BLaER1 treated with 17β-estradiol and CSF1 and Interleukin-3, amounts not matched to agents 10 nM and 100 nM (cell line): ENCODE measurements at regions not wholly inside any gene's neighbourhood (a gene's known extent, or its start where the extent isn't known, plus 50 kb on each side); places are given as distances from the start of the nearest gene placed in this dataset.

Source experiments
- H3K27ac ChIP-seq, 11 experiments: shearing (Covaris generic); formaldehyde crosslinking; 2 replicates each; pipeline ENCODE4 v1.8.1; 2022
- H3K27me3 ChIP-seq, 11 experiments: shearing (Covaris generic); formaldehyde crosslinking; 2 replicates each; pipeline ENCODE4 v1.8.1; 2022
- H3K36me3 ChIP-seq, 11 experiments: shearing (Covaris generic); formaldehyde crosslinking; 2 replicates each; pipeline ENCODE4 v1.8.1; 2022
- H3K4me1 ChIP-seq, 10 experiments: shearing (Covaris generic); formaldehyde crosslinking; 2 replicates each; pipeline ENCODE4 v1.8.1; 2022
- H3K4me2 ChIP-seq, 11 experiments: shearing (Covaris generic); formaldehyde crosslinking; 2 replicates each; pipeline ENCODE4 v1.8.1; 2022
- H3K4me3 ChIP-seq, 10 experiments: shearing (Covaris generic); formaldehyde crosslinking; 2 replicates each; pipeline ENCODE4 v1.8.1; 2022
- H3K9ac ChIP-seq, 11 experiments: shearing (Covaris generic); formaldehyde crosslinking; 2 replicates each; pipeline ENCODE4 v1.8.1; 2022
- H3K9me3 ChIP-seq, 11 experiments: shearing (Covaris generic); formaldehyde crosslinking; replicated peaks in 1 of 11; 2 replicates each; pipeline ENCODE4 v1.8.1; 2022
- H4K20me1 ChIP-seq, 11 experiments: shearing (Covaris generic); formaldehyde crosslinking; 2 replicates each; pipeline ENCODE4 v1.8.1; 2022
- Cebpa-rat ChIP-seq, 11 experiments: shearing (Covaris generic); IDR thresholded peaks; 2 replicates each; pipeline ENCODE4 v1.8.1; 2022

DNA sequence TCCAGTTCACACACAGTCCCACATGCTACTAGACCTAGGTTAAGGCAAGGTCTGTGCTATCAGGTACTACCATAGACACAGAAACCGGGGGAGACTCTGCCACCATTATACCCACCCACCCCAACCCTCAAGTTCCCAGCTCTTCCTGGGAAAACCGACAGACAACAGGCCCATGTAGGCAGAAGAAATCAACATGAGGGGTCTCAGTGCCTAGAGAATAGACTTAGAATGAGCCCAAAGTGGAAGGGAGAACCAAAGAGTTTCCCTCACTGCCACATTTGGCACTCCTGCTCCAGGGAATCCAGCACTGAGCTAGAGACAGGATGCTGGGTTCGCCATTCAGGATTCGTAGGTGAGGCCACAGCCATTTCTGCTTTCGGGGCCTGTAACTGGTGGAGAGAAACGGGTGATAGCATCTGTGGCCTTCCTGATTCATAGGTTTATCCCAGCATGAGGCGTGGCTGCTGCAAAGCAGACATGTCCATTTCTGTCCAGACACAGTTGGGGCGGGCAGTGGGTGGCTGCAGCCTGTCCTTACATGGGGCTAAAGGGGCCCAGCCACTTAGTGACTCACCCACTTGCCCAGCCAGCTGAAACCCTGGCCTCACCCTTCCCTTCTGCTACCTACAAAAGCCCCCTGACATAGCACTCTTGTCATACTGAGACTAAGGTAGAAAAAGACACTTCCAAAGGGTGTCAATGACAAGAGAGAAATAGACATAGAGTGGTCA lies 69.4 kb downstream of the IRF2BPL start:
- no peak for TF ChIP-seq Cebpa-rat (IDR thresholded peaks at IDR 0.05)
- H3K36me3 ChIP-seq: no peaks in the 10 kb centered on the region
- H3K27ac ChIP-seq: peak overlapping the region in 7 of 11 experiments; percentile 26 to 99 (median 98); a peak in 9 of 22 replicates
- H3K9me3 ChIP-seq: no peaks in the 10 kb centered on the region
- H3K4me3 ChIP-seq: no peak overlapping the region
- H3K4me2 ChIP-seq: peak overlapping the region in 10 of 11 experiments; percentile 22 to 97 (median 93); a peak in 17 of 22 replicates
- peaks cover 77 to 94% (median 92%) of the 10 kb centered on the region in 10 experiments for H3K4me1 ChIP-seq
- peak overlapping the region in 2 of 11 experiments; percentile 30 to 96; a peak in 3 of 22 replicates for H3K9ac ChIP-seq
- no peaks in the 10 kb centered on the region for H4K20me1 ChIP-seq
- peaks cover 0 to 4% (median 0%) of the 10 kb centered on the region in 11 experiments; a peak in 1 of 22 replicates for H3K27me3 ChIP-seq

DNA sequence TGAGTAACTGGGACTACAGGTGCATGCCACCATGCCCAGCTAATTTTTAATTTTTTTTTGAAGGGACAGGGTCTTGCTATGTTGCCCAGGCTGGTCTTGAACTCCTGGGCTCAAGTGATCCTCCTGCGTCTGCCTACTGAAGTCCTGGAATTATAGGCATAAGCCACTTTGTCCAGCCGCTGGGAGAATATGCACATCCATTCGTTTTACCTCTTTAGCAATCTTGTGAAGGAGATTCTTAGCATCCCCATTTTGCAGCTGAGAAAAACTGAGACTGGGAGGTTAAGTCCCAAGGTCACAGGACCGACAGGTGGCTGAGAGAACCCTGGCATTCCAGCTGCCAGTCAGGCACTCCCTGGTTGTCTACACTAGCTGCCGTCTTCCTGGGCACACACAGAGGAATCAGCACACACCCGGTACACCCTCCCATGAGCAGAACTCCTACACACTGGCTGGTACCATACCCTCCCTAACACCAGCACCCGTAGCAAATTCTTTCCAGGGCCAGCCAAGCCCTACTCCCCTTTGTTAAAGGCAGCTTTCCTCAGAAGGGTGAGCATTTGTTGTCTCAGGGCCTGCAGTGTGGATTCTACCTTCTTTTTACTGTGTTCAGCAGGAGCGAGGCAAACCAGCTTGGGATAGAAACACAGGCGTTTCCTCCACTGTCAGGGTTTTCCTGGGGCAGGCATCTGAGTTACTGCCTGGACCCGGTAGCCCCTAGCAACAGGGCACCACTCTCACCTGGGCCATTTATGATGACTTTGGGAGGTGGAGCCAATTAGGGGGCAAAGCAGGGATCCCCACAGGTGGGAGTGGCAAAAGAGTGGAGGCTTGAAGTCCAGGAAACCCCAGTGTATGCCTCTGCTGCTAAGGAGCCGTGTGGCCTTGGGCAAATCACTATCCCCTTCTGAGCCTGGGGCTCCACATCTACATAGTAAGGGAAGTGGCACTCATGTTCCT lies 70.2 kb downstream of the IRF2BPL start:
- Histone ChIP-seq H3K27me3 (peaks cover 0 to 4% (median 0%) of the 10 kb centered on the region in 11 experiments; a peak in 1 of 22 replicates), H3K27ac (peak overlapping the region in 10 of 11 experiments; percentile 90 to 100 (median 99); a peak in 19 of 22 replicates), H3K9ac (peak overlapping the region in 10 of 11 experiments; percentile 83 to 98 (median 94); a peak in 14 of 22 replicates), H4K20me1 (no peaks in the 10 kb centered on the region), H3K4me1 (peaks cover 77 to 94% (median 92%) of the 10 kb centered on the region in 10 experiments), H3K9me3 (no peaks in the 10 kb centered on the region), H3K4me2 (peak overlapping the region; percentile 82 to 97 (median 93)), H3K4me3 (no peak overlapping the region), H3K36me3 (no peaks in the 10 kb centered on the region)
- no peak for TF ChIP-seq Cebpa-rat (IDR thresholded peaks at IDR 0.05)

DNA sequence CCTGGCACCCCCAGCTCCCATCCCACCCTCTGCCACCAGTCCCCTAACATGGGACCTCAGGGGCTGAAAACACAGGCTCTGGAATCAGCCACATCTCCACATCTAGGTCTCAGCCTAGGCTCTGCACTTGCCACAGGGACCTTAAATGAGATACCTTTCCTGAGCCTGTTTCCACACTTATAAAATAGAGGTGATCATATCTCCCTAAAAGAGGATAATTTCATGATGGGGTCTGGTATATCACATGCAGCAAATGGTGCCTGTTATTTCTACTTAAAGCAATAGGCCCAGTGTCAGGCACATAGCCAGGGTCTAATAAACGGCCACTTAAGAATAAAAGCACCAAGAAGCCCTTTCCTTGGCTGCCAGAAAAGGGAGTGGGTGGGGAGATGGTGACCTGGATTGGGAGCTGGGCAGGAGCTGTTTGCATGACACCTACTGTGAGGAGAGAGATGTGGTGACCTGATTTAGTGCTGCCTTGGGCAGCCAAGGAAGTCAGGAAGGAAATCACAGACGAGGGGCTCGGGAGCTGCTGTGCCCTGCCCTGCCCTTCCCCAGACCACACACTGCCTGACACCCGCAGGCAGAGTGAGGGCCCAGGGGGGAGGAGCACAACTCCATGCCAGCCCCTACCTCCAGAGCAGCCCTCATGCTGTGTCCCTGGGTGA lies 71.2 kb downstream of the IRF2BPL start:
- H3K9me3 ChIP-seq: no peaks in the 10 kb centered on the region
- peak overlapping the region in 5 of 10 experiments; percentile 24 to 68 (median 57); a peak in 9 of 20 replicates for H3K4me3 ChIP-seq
- peaks cover 72 to 94% (median 92%) of the 10 kb centered on the region in 10 experiments for H3K4me1 ChIP-seq
- H3K36me3 ChIP-seq: no peaks in the 10 kb centered on the region
- H3K27ac ChIP-seq: peak overlapping the region; percentile 37 to 100 (median 99)
- peak overlapping the region; percentile 82 to 97 (median 93) for H3K4me2 ChIP-seq
- no peaks in the 10 kb centered on the region for H4K20me1 ChIP-seq
- no peak for TF ChIP-seq Cebpa-rat (IDR thresholded peaks at IDR 0.05)
- H3K27me3 ChIP-seq: peaks cover 0 to 4% (median 0%) of the 10 kb centered on the region in 11 experiments; a peak in 1 of 22 replicates
- H3K9ac ChIP-seq: peak overlapping the region; percentile 61 to 98 (median 93); a peak in 21 of 22 replicates

GRCh38 chr14:76956316-76957090 lies 72.0 kb downstream of the IRF2BPL start:
- Histone ChIP-seq H3K4me2 (peak overlapping the region; percentile 82 to 97 (median 93)), H3K36me3 (no peaks in the 10 kb centered on the region), H4K20me1 (no peaks in the 10 kb centered on the region), H3K4me3 (peak overlapping the region; percentile 39 to 68 (median 55); a peak in 19 of 20 replicates), H3K4me1 (peaks cover 67 to 96% (median 92%) of the 10 kb centered on the region in 10 experiments), H3K9me3 (no peaks in the 10 kb centered on the region), H3K27ac (peak overlapping the region; percentile 87 to 100 (median 99)), H3K9ac (peak overlapping the region; percentile 83 to 98 (median 93)), H3K27me3 (peaks cover 0 to 4% (median 0%) of the 10 kb centered on the region in 11 experiments; a peak in 1 of 22 replicates)
- no peak for TF ChIP-seq Cebpa-rat (IDR thresholded peaks at IDR 0.05)

DNA sequence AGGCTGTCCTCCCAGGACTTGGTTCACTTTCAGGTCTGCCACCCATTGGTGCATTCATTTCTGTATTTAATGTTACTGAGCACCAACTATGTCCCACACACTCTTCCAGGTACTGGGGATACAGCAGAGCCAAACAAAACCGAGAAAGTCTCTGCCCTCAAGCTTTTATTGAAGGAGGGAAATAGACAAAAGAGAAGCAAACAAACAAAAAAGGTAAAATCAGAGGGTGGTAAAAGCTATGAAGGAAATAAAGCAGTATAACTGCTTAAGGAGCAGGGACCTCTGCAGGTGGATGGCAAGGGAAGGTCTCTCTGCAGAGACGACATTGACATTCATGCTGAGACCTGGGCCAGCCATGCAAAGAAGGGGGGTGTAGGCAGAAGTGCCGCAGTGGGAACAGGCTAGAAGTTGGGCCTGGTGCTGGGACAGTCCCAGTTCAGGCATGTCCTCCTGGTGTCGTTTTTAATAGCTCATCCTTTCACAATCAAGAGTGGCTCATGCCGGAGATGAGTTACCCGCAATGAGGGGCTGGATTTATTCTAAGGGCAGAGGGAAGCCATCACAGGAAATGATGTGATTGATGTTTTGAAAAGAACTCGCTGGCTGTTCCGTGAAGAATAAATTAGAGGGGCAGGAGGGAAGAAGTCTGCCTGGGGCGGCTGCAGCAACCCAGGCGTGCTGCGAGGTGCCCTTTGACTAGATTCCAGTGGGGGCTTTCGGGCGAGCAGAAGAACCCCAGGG lies 72.8 kb downstream of the IRF2BPL start:
- Histone ChIP-seq H3K36me3 (no peaks in the 10 kb centered on the region), H3K4me3 (peak overlapping the region; percentile 39 to 68 (median 55); a peak in 19 of 20 replicates), H3K27me3 (peaks cover 0 to 4% (median 0%) of the 10 kb centered on the region in 11 experiments; a peak in 1 of 22 replicates), H3K4me2 (peak overlapping the region; percentile 82 to 97 (median 93)), H3K9ac (peak overlapping the region; percentile 83 to 98 (median 93)), H3K4me1 (peaks cover 67 to 96% (median 92%) of the 10 kb centered on the region in 10 experiments), H3K9me3 (no peaks in the 10 kb centered on the region), H4K20me1 (no peaks in the 10 kb centered on the region), H3K27ac (peak overlapping the region; percentile 87 to 100 (median 99))
- peak in 8 of 11 experiments; percentile 49 to 80 (median 61); a peak in 11 of 22 replicates for TF ChIP-seq Cebpa-rat (IDR thresholded peaks at IDR 0.05)

DNA sequence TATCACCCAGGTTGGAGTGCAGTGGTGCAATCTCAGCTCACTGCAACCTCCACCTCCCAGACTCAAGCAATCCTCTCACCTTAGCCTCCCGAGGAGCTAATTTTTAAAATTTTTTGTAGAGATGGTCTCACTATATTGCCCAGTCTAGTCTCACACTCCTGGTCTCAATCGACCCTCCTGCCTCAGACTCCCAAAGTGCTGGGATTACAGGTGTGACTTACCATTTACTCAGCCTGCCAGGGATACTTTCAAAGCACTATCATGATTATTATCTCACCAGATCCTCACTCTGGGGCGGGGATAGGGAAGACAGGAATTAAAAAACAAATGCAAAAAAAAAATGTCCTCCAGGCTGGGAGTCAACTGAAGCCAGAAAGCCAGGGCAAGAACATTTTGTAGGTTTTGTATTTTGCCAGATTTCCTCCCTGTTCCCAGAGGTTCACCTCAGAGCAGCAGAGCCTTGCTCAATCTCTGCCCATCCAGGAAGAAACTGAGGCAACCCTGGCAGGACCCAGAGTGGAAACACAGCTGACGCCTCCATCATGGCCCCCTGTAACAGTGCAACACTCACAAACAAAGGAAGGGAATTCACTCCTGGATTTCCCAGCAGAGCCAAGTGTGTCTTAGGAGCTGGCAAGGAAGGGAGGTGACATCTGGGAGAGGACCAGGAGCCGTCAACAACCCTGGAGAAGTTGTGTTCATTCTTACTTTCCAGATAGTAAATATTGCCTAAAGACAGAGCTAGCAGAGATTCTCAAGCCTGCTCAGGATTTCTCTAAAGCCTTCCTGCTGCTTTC lies 73.9 kb downstream of the IRF2BPL start:
- H3K4me2 ChIP-seq: peak overlapping the region; percentile 82 to 97 (median 93)
- H3K4me1 ChIP-seq: peaks cover 69 to 96% (median 91%) of the 10 kb centered on the region in 10 experiments
- TF ChIP-seq Cebpa-rat (IDR thresholded peaks at IDR 0.05): no peak; a peak in 1 of 22 replicates
- H3K9me3 ChIP-seq: no peaks in the 10 kb centered on the region
- H4K20me1 ChIP-seq: no peaks in the 10 kb centered on the region
- H3K9ac ChIP-seq: peak overlapping the region; percentile 83 to 98 (median 93)
- no peaks in the 10 kb centered on the region for H3K36me3 ChIP-seq
- H3K27ac ChIP-seq: peak overlapping the region; percentile 87 to 100 (median 99)
- H3K27me3 ChIP-seq: peaks cover 0 to 4% (median 0%) of the 10 kb centered on the region in 11 experiments; a peak in 1 of 22 replicates
- H3K4me3 ChIP-seq: peak overlapping the region in 2 of 10 experiments; percentile 58 to 68; a peak in 2 of 20 replicates
